ENCODE measurements at regions not wholly inside any gene's neighbourhood (a gene's known extent, or its start where the extent isn't known, plus 50 kb on each side); places are given as distances from the start of the nearest gene placed in this dataset.
"Not testable (repeated sequence)": the region's sequence is repeated elsewhere in the genome, so short reads cannot be mapped to it uniquely, and the experiment has no call there.

- no peak for DNase-seq
Observed at GRCh38 chr6:16822975-16823717, 61.9 kb upstream of the ATXN1 start.

GRCh38 chr6:16822529-16822928, 61.3 kb upstream of the ATXN1 start:
- no peak for DNase-seq

- no peak for DNase-seq
Observed at GRCh38 chr6:16821834-16822264, 60.6 kb upstream of the ATXN1 start.

GRCh38 chr6:16820262-16820661, 59.0 kb upstream of the ATXN1 start:
- not testable (repeated sequence) for DNase-seq

GRCh38 chr6:16819752-16820151, 58.5 kb upstream of the ATXN1 start:
- no peak for DNase-seq

- DNase-seq: no peak
Observed at GRCh38 chr6:16818992-16819626, 57.8 kb upstream of the ATXN1 start.

GRCh38 chr6:16817594-16817993, 56.3 kb upstream of the ATXN1 start:
- no peak for DNase-seq

GRCh38 chr6:16816891-16817290, 55.6 kb upstream of the ATXN1 start:
- no peak for DNase-seq

- no peak for DNase-seq
Observed at GRCh38 chr6:16812993-16813392, 51.7 kb upstream of the ATXN1 start.

GRCh38 chr6:16811277-16811979, 50.2 kb upstream of the ATXN1 start:
- DNase-seq: no peak

All from stimulated activated CD4-positive, alpha-beta T cell treated with anti-CD3 and anti-CD28 coated beads, Interleukin-2, amount 100 ng/mL, for 24 hours (primary cell).